Lower leg skin (tissue), 3 donors: ENCODE measurements at regions not wholly inside any gene's neighbourhood (a gene's known extent, or its start where the extent isn't known, plus 50 kb on each side); places are given as distances from the start of the nearest gene placed in this dataset.
"Not testable (repeated sequence)": the region's sequence is repeated elsewhere in the genome, so short reads cannot be mapped to it uniquely, and the experiment has no call there.

Experiments used
- POLR2A ChIP-seq, 2 donors: fragments of 450-650 bp; IDR thresholded peaks; one replicate each; pipeline ENCODE4 v1.6.1; 2016 to 2017; ENCODE audit warnings: antibody characterized with exemption in 2 of 2, mild to moderate bottlenecking in 1 of 2, moderate library complexity in 1 of 2
- TF ChIP-seq, protein P1 (sequence below), 3 donors: fragments of 450-650 bp; IDR thresholded peaks; one replicate each; pipeline ENCODE4 v1.5.1; 2016; ENCODE audit warnings: antibody characterized with exemption in 3 of 3, mild to moderate bottlenecking in 3 of 3, moderate library complexity in 2 of 3

DNA sequence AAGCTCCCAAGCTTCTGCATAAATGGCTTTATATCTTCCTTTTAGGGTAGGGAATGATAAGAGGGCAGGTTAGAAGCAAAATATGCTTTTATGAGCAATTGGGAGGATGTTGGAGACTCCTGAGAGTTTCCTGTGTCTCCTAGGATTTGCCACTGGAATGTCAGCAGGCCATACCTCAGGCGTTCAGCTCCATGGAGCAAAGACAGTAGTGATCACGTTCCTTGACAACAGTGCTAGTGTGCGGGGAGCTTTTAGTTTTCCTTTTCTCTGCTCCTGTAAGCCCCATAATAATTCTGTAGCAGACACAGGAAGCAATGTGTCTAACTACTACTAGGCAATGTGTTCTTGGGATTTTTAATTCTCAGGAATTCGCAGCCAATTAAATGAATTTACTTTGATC lies 113.6 kb downstream of the SRGAP2 start:
- TF ChIP-seq, protein P1, sequence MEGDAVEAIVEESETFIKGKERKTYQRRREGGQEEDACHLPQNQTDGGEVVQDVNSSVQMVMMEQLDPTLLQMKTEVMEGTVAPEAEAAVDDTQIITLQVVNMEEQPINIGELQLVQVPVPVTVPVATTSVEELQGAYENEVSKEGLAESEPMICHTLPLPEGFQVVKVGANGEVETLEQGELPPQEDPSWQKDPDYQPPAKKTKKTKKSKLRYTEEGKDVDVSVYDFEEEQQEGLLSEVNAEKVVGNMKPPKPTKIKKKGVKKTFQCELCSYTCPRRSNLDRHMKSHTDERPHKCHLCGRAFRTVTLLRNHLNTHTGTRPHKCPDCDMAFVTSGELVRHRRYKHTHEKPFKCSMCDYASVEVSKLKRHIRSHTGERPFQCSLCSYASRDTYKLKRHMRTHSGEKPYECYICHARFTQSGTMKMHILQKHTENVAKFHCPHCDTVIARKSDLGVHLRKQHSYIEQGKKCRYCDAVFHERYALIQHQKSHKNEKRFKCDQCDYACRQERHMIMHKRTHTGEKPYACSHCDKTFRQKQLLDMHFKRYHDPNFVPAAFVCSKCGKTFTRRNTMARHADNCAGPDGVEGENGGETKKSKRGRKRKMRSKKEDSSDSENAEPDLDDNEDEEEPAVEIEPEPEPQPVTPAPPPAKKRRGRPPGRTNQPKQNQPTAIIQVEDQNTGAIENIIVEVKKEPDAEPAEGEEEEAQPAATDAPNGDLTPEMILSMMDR (IDR thresholded peaks at IDR 0.05): not testable (repeated sequence)
- not testable (repeated sequence) for TF ChIP-seq POLR2A (IDR thresholded peaks at IDR 0.05)
